ENCODE measurements at regions not wholly inside any gene's neighbourhood (a gene's known extent, or its start where the extent isn't known, plus 50 kb on each side); places are given as distances from the start of the nearest gene placed in this dataset.

GRCh38 chr18:11411048-11411447 is 198.3 kb upstream of the SLC35G4 start:
- H3K9ac ChIP-seq (ENCODE audit: insufficient read depth in 1 of 2, low read depth in 2 of 2, low read length in 2 of 2): no peak overlapping the region
- POLR2A ChIA-PET: no interaction called here
- CTCF ChIA-PET (ENCODE audit: low intra/inter-chr PET ratio): no interaction called here
- H3K4me3 ChIP-seq: no peak overlapping the region
- H3K36me3 ChIP-seq (ENCODE audit: control insufficient read depth, insufficient read depth, low read length): no peaks in the 10 kb centered on the region
- H3K4me1 ChIP-seq (replicated peaks in 1 of 2; ENCODE audit: control insufficient read depth in 2 of 2, insufficient read depth in 2 of 2, low read length in 2 of 2): no peaks in the 10 kb centered on the region
- FAIRE-seq: no peak
- intact Hi-C loops (cut with micrococcal nuclease) (no loop called here), in situ Hi-C loops (cut with MboI) (no loop called here)
- no peaks in the 10 kb centered on the region for H3K79me2 ChIP-seq (ENCODE audit: control insufficient read depth, insufficient read depth, low read length)
- no peaks in the 10 kb centered on the region for H4K20me1 ChIP-seq (replicated peaks; ENCODE audit: control insufficient read depth, insufficient read depth, low read length)
- H3K27me3 ChIP-seq (ENCODE audit: control insufficient read depth in 2 of 2, insufficient read depth in 2 of 2, low read length in 2 of 2): no peaks in the 10 kb centered on the region
- H3K4me2 ChIP-seq (ENCODE audit: insufficient read depth, low read length): no peak overlapping the region
- H3K9me1 ChIP-seq (ENCODE audit: control insufficient read depth, insufficient read depth, low read length): no peaks in the 10 kb centered on the region
- H3K27ac ChIP-seq (ENCODE audit: extremely low read depth, low read depth, low read length): no peak overlapping the region
- ATAC-seq: no peak
- TF ChIP-seq ZFP36 (IDR thresholded peaks at IDR 0.05; ENCODE audit: low read depth, low read length, partially characterized antibody): no peak
- H2AFZ ChIP-seq (ENCODE audit: low read depth, low read length): no peak overlapping the region
- DNase-seq (ENCODE audit: extremely low read depth in 1 of 4, low spot score in 3 of 4): no peak
- BruUV-seq (replicated peaks): no TSS peak
- no peaks in the 10 kb centered on the region for H3K9me3 ChIP-seq (replicated peaks; ENCODE audit: control insufficient read depth, insufficient read depth, low read depth, low read length)

- in situ Hi-C loops (cut with MboI): no loop called here
- Histone ChIP-seq H3K4me1 (replicated peaks in 1 of 2; ENCODE audit: control insufficient read depth in 2 of 2, insufficient read depth in 2 of 2, low read length in 2 of 2) (no peaks in the 10 kb centered on the region), H3K36me3 (ENCODE audit: control insufficient read depth, insufficient read depth, low read length) (no peaks in the 10 kb centered on the region), H3K27me3 (ENCODE audit: control insufficient read depth in 2 of 2, insufficient read depth in 2 of 2, low read length in 2 of 2) (no peaks in the 10 kb centered on the region), H3K4me2 (ENCODE audit: insufficient read depth, low read length) (no peak overlapping the region), H3K27ac (ENCODE audit: extremely low read depth, low read depth, low read length) (no peak overlapping the region), H3K4me3 (no peak overlapping the region), H3K9ac (ENCODE audit: insufficient read depth in 1 of 2, low read depth in 2 of 2, low read length in 2 of 2) (no peak overlapping the region), H3K9me1 (ENCODE audit: control insufficient read depth, insufficient read depth, low read length) (no peaks in the 10 kb centered on the region), H3K9me3 (replicated peaks; ENCODE audit: control insufficient read depth, insufficient read depth, low read depth, low read length) (no peaks in the 10 kb centered on the region), H4K20me1 (replicated peaks; ENCODE audit: control insufficient read depth, insufficient read depth, low read length) (no peaks in the 10 kb centered on the region), H3K79me2 (ENCODE audit: control insufficient read depth, insufficient read depth, low read length) (no peaks in the 10 kb centered on the region), H2AFZ (ENCODE audit: low read depth, low read length) (no peak overlapping the region)
- DNase-seq (ENCODE audit: extremely low read depth in 1 of 4, low spot score in 3 of 4) (no peak), FAIRE-seq (no peak), ATAC-seq (no peak)
- POLR2A ChIA-PET: no interaction called here
- TF ChIP-seq TARDBP (IDR thresholded peaks at IDR 0.05) (no peak), ZBTB11 (CRISPR knock-in tag; IDR thresholded peaks at IDR 0.05) (no peak), FOXJ2 (tag; IDR thresholded peaks at IDR 0.05) (no peak), TRIM24 (IDR thresholded peaks at IDR 0.05) (no peak), AFF4 (CRISPR knock-in tag; IDR thresholded peaks at IDR 0.05) (no peak), ZNF184 (CRISPR knock-in tag; IDR thresholded peaks at IDR 0.05) (no peak), ATF4 (CRISPR knock-in tag; IDR thresholded peaks at IDR 0.05) (no peak)
- no TSS peak for BruUV-seq (replicated peaks)
- 0% methylated on average over 3 of the region's 3 CpGs for WGBS (ENCODE audit: insufficient coverage, low coverage, missing lambda C conversion rate)
- CTCF ChIA-PET (ENCODE audit: low intra/inter-chr PET ratio): no interaction called here
- intact Hi-C loops (cut with micrococcal nuclease): no loop called here
Measured at GRCh38 chr18:11408555-11409065, 200.8 kb upstream of the SLC35G4 start.

All from K562 (cell line).